Colonic mucosa (tissue), 4 donors: ENCODE measurements at regions not wholly inside any gene's neighbourhood (a gene's known extent, or its start where the extent isn't known, plus 50 kb on each side); places are given as distances from the start of the nearest gene placed in this dataset.
"Not testable (repeated sequence)": the region's sequence is repeated elsewhere in the genome, so short reads cannot be mapped to it uniquely, and the experiment has no call there.

Source experiments
- DNase-seq: peaks from one replicate; pipeline ENCODE4 v3.0.0-alpha.2; 2020
- H3K27ac ChIP-seq: fragments of 200-600 bp; one replicate; pipeline ENCODE4 v1.8.0; 2021
- H3K27me3 ChIP-seq: fragments of 200-600 bp; one replicate; pipeline ENCODE4 v1.8.0; 2021
- H3K36me3 ChIP-seq: fragments of 200-600 bp; one replicate; pipeline ENCODE4 v1.8.0; 2021
- H3K4me1 ChIP-seq: fragments of 200-600 bp; one replicate; pipeline ENCODE4 v1.8.0; 2021; ENCODE audit warnings: mild to moderate bottlenecking
- H3K4me3 ChIP-seq: fragments of 200-600 bp; one replicate; pipeline ENCODE4 v1.8.0; 2021
- H3K9ac ChIP-seq, 2 donors: one replicate each; pipeline ENCODE4 v1.7.0; 2013; ENCODE audit warnings: control low read depth in 2 of 2, low read depth in 2 of 2, low read length in 2 of 2
- H3K9me3 ChIP-seq: fragments of 200-600 bp; one replicate; pipeline ENCODE4 v1.8.0; 2021
- intact Hi-C: fragments of 100-400 bp; cut with DNase I; formaldehyde crosslinking; loops from one replicate; pipeline ENCODE4 v1.14.1; 2022
- TF ChIP-seq, protein P1 (sequence below): fragments of 200-600 bp; IDR thresholded peaks from one replicate; pipeline ENCODE4 v1.8.0; 2022; ENCODE audit warnings: antibody characterized with exemption, mild to moderate bottlenecking
- donor health status: healthy.
- donor health status: DM: no; HTN: no; CAD: no.
- donor health status: DM: no; HTN: no; CAD: no.

DNA sequence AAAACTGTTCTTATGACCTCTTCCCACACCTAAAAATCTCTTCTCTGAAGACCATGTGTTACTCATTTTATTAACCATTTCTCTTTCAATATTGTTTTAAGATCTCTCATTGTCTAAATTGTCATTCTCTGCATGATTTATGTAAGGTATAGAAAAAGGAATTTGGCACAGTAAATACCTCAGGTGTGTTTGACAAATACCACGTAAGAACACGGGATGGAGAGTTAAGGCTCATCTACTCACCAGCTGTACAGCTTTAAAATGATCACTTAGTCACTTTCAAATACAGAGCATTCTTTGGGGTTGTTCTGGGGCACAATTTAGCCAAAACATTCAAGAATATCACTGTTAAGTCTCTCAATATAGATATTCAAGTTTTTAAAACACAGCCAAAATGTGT, 627.1 kb downstream of the MCTP2 start:
- Histone ChIP-seq H3K27ac (no peak overlapping the region), H3K9me3 (no peaks in the 10 kb centered on the region), H3K27me3 (no peaks in the 10 kb centered on the region), H3K9ac (no peak overlapping the region), H3K4me3 (no peak overlapping the region), H3K4me1 (no peaks in the 10 kb centered on the region), H3K36me3 (no peaks in the 10 kb centered on the region)
- intact Hi-C loops: no loop called here
- DNase-seq: no peak
- TF ChIP-seq, protein P1, sequence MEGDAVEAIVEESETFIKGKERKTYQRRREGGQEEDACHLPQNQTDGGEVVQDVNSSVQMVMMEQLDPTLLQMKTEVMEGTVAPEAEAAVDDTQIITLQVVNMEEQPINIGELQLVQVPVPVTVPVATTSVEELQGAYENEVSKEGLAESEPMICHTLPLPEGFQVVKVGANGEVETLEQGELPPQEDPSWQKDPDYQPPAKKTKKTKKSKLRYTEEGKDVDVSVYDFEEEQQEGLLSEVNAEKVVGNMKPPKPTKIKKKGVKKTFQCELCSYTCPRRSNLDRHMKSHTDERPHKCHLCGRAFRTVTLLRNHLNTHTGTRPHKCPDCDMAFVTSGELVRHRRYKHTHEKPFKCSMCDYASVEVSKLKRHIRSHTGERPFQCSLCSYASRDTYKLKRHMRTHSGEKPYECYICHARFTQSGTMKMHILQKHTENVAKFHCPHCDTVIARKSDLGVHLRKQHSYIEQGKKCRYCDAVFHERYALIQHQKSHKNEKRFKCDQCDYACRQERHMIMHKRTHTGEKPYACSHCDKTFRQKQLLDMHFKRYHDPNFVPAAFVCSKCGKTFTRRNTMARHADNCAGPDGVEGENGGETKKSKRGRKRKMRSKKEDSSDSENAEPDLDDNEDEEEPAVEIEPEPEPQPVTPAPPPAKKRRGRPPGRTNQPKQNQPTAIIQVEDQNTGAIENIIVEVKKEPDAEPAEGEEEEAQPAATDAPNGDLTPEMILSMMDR: no peak

DNA sequence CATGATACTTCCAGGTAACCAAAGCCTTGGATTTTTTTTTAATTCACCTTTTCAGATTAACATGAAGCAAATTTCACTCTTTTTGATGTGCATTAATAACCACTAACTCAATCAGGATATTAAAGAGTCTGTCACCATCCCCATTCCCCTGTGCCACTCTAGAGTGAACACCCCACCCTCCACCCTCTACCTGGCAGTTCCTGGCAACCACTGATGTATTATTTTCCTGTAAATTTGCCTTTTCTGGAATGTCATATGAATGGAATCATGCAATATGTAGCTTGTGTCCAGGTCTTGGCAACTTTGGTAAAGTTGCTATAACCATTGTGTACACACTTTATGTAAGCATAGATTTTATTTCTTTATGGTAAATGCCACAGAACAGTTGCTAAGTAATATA, 627.6 kb downstream of the MCTP2 start:
- Histone ChIP-seq H3K36me3 (no peaks in the 10 kb centered on the region), H3K9ac (no peak overlapping the region), H3K4me3 (no peak overlapping the region), H3K9me3 (no peaks in the 10 kb centered on the region), H3K27me3 (no peaks in the 10 kb centered on the region), H3K4me1 (no peaks in the 10 kb centered on the region), H3K27ac (no peak overlapping the region)
- DNase-seq: no peak
- intact Hi-C loops: no loop called here
- TF ChIP-seq, protein P1: no peak

DNA sequence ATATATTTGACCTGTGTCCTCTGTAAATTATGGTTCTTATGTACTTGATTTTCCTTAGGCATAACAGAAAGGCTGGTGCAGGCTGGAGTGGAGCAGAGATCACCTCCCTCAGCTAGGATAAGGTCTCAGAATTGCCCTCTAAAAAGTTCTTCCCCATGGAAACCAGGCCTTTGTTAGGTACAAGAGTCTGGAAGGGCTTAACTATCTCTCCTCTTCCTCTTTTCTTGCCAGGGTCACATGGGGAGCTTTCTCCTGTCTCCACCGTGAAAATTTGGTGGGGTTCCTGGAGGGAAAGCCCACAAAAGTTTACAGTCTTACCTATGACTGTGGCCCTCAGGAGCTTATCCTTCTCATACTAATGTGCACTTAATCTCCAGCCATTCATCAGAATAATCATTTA, 633.2 kb downstream of the MCTP2 start:
- Histone ChIP-seq H3K4me3 (no peak overlapping the region), H3K9me3 (no peaks in the 10 kb centered on the region), H3K27me3 (no peaks in the 10 kb centered on the region), H3K27ac (no peak overlapping the region), H3K36me3 (no peaks in the 10 kb centered on the region), H3K4me1 (no peaks in the 10 kb centered on the region), H3K9ac (no peak overlapping the region)
- no peak for DNase-seq
- intact Hi-C loops: no loop called here
- TF ChIP-seq, protein P1: no peak

DNA sequence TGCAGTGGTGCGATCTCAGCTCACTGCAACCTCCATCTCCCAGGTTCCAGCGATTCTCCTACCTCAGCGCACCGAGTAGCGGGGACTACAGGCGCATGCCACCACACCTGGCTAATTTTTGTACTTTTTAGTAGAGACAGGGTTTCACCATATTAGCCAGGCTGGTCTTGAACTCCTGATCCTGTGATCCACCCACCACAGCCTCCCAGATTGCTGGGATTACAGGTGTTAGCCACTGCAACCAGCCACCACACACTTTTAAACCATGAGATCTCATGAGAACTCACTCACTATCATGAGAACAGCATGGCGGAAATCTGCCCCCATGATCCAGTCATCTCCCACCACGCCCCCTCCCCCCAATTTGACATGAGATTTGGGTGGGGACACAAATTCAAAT, 636.9 kb downstream of the MCTP2 start:
- H3K4me1 ChIP-seq, DNase-seq, H3K27me3 ChIP-seq, H3K36me3 ChIP-seq, H3K9me3 ChIP-seq, H3K4me3 ChIP-seq, H3K27ac ChIP-seq, H3K9ac ChIP-seq, intact Hi-C loops: not testable (repeated sequence)

DNA sequence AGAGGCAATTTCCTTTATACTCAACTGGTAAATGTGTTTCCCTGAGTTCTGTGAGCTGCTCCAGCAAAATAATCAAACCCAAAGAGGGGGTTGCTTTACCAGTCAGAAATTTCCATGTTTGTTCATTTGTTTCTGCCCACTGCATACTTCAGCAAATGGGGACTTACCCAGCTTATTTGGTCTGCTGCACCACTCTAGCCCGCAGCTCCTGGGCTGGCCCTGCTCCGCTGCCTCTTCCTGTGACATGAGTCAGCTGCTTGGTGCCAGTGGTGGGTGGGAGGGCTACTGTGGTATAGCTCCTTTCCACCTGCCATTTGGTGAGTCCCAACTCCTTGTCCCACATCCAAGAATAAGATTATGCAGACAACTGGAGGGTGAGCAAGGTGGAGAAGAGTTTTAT, 644.2 kb downstream of the MCTP2 start:
- TF ChIP-seq, protein P1: no peak
- Histone ChIP-seq H3K4me3 (no peak overlapping the region), H3K9me3 (no peaks in the 10 kb centered on the region), H3K36me3 (no peaks in the 10 kb centered on the region), H3K27me3 (no peaks in the 10 kb centered on the region), H3K9ac (no peak overlapping the region), H3K27ac (no peak overlapping the region), H3K4me1 (no peaks in the 10 kb centered on the region)
- intact Hi-C loops: no loop called here
- DNase-seq: no peak

DNA sequence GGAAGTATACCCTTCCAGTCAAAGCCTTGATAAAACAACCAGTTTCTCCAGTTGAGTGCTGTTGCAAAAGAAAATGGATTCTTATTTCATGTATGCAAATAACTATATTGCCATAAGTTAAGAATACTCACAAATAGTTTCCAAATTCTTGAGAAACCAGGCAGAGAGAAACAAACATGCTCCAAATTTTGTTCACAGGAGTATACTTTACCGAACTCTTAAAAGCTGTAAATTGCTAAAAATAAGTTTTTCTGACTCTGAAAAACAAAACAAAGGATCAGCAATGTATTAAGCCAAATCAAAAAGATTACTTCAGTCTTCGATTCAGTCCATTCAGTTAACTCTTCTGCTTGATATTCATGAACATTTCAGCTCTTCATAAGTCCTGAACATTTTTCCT, 646.5 kb downstream of the MCTP2 start:
- Histone ChIP-seq H3K4me3 (no peak overlapping the region), H3K4me1 (no peaks in the 10 kb centered on the region), H3K36me3 (no peaks in the 10 kb centered on the region), H3K9me3 (no peaks in the 10 kb centered on the region), H3K27ac (no peak overlapping the region), H3K9ac (no peak overlapping the region), H3K27me3 (no peaks in the 10 kb centered on the region)
- intact Hi-C loops: no loop called here
- no peak for DNase-seq
- TF ChIP-seq, protein P1: no peak
